IPS DF 4.7 (cell line): ENCODE measurements at regions not wholly inside any gene's neighbourhood (a gene's known extent, or its start where the extent isn't known, plus 50 kb on each side); places are given as distances from the start of the nearest gene placed in this dataset.
"Not testable (repeated sequence)": the region's sequence is repeated elsewhere in the genome, so short reads cannot be mapped to it uniquely, and the experiment has no call there.

Experiments used
- DNase-seq: peaks from one replicate; pipeline ENCODE4 v3.0.0-alpha.2; 2013; ENCODE audit warnings: low spot score; ENCODE audit errors: extremely low read depth

- not testable (repeated sequence) for DNase-seq
These were observed 453.9 kb downstream of the RPIA start for GRCh38 chr2:89145342-89145741.

- DNase-seq, result not testable (repeated sequence)
These were observed 456.8 kb downstream of the RPIA start for GRCh38 chr2:89148256-89148655.

GRCh38 chr2:89151699-89152098 lies 460.2 kb downstream of the RPIA start:
- DNase-seq, result not testable (repeated sequence)

- DNase-seq, result not testable (repeated sequence)
These were observed 461.0 kb downstream of the RPIA start for GRCh38 chr2:89152501-89152900.

- not testable (repeated sequence) for DNase-seq
These were observed 461.7 kb downstream of the RPIA start for GRCh38 chr2:89153210-89153609.

GRCh38 chr2:89154247-89154682 lies 462.8 kb downstream of the RPIA start:
- not testable (repeated sequence) for DNase-seq

GRCh38 chr2:89160306-89160705 lies 468.8 kb downstream of the RPIA start:
- not testable (repeated sequence) for DNase-seq

- DNase-seq, result not testable (repeated sequence)
These were observed 470.2 kb downstream of the RPIA start for GRCh38 chr2:89161626-89162025.

- DNase-seq, result not testable (repeated sequence)
These were observed 479.2 kb downstream of the RPIA start for GRCh38 chr2:89170506-89171173.

- DNase-seq, result not testable (repeated sequence)
These were observed 479.7 kb downstream of the RPIA start for GRCh38 chr2:89171174-89171519.

- not testable (repeated sequence) for DNase-seq
These were observed 485.5 kb downstream of the RPIA start for GRCh38 chr2:89177004-89177403.

- DNase-seq, result not testable (repeated sequence)
These were observed 490.7 kb downstream of the RPIA start for GRCh38 chr2:89182221-89182620.

- not testable (repeated sequence) for DNase-seq
These were observed 493.3 kb downstream of the RPIA start for GRCh38 chr2:89184746-89185145.

- not testable (repeated sequence) for DNase-seq
These were observed 504.3 kb downstream of the RPIA start for GRCh38 chr2:89195636-89196251.

GRCh38 chr2:89196719-89197118 lies 505.2 kb downstream of the RPIA start:
- not testable (repeated sequence) for DNase-seq

GRCh38 chr2:89198026-89198425 lies 506.6 kb downstream of the RPIA start:
- DNase-seq, result not testable (repeated sequence)

- DNase-seq, result not testable (repeated sequence)
These were observed 508.2 kb downstream of the RPIA start for GRCh38 chr2:89199453-89200246.

GRCh38 chr2:89200247-89200527 lies 508.7 kb downstream of the RPIA start:
- not testable (repeated sequence) for DNase-seq

- not testable (repeated sequence) for DNase-seq
These were observed 511.0 kb downstream of the RPIA start for GRCh38 chr2:89202518-89202917.

- not testable (repeated sequence) for DNase-seq
These were observed 513.7 kb downstream of the RPIA start for GRCh38 chr2:89205153-89205552.

GRCh38 chr2:89208144-89208932 lies 516.9 kb downstream of the RPIA start:
- DNase-seq, result not testable (repeated sequence)
